Liver (tissue), 8 donors: ENCODE measurements at regions not wholly inside any gene's neighbourhood (a gene's known extent, or its start where the extent isn't known, plus 50 kb on each side); places are given as distances from the start of the nearest gene placed in this dataset.

ENCODE experiments used
- DNase-seq: peaks from one replicate; pipeline ENCODE4 v3.0.0-alpha.2; 2017; ENCODE audit warnings: low spot score
- H3K27ac ChIP-seq, 2 donors: one replicate each; pipeline ENCODE4 v1.7.0; 2013; ENCODE audit warnings: inconsistent platforms in 2 of 2, low read length in 2 of 2, control low read depth in 1 of 2, low read depth in 1 of 2, mild to moderate bottlenecking in 1 of 2
- H3K27me3 ChIP-seq, 4 donors: one replicate each; pipeline versions ENCODE4 v1.6.1 to v1.7.0; 2013; ENCODE audit warnings: low read length in 3 of 4, inconsistent platforms in 1 of 4, mild to moderate bottlenecking in 1 of 4, moderate library complexity in 1 of 4; ENCODE audit not compliant: control insufficient read depth in 4 of 4, insufficient read depth in 4 of 4
- H3K36me3 ChIP-seq, 4 donors: one replicate each; pipeline versions ENCODE4 v1.6.1 to v1.7.0; 2013; ENCODE audit warnings: low read length in 3 of 4, mild to moderate bottlenecking in 3 of 4, low read depth in 1 of 4, moderate library complexity in 1 of 4; ENCODE audit not compliant: control insufficient read depth in 4 of 4, insufficient read depth in 3 of 4
- H3K4me1 ChIP-seq, 4 donors: one replicate each; pipeline versions ENCODE4 v1.6.1 to v1.7.0; 2013; ENCODE audit warnings: low read length in 3 of 4, mild to moderate bottlenecking in 3 of 4, moderate library complexity in 1 of 4; ENCODE audit not compliant: control insufficient read depth in 4 of 4, insufficient read depth in 4 of 4
- H3K4me3 ChIP-seq, 3 donors: one replicate each; pipeline versions ENCODE4 v1.6.1 to v1.7.0; 2013; ENCODE audit warnings: low read length in 3 of 3, control low read depth in 1 of 3, low read depth in 1 of 3, mild to moderate bottlenecking in 1 of 3
- H3K9ac ChIP-seq, 2 donors: one replicate each; pipeline ENCODE4 v1.7.0; 2013; ENCODE audit warnings: low read length in 2 of 2, mild to moderate bottlenecking in 2 of 2, moderate library complexity in 2 of 2, control low read depth in 1 of 2, low read depth in 1 of 2
- H3K9me3 ChIP-seq, 4 donors: one replicate each; pipeline versions ENCODE4 v1.6.1 to v1.7.0; 2013; ENCODE audit warnings: low read length in 3 of 4; ENCODE audit not compliant: control insufficient read depth in 4 of 4
- EGR1 ChIP-seq, 2 donors: IDR thresholded peaks; 2 replicates each; pipeline ENCODE4 v1.6.1; 2016 to 2018; ENCODE audit warnings: antibody characterized with exemption in 2 of 2, low read depth in 2 of 2
- FOXA1 ChIP-seq: IDR thresholded peaks from 2 replicates; pipeline ENCODE4 v1.6.1; 2016; ENCODE audit warnings: antibody characterized with exemption
- FOXA2 ChIP-seq: IDR thresholded peaks from 2 replicates; pipeline ENCODE4 v1.6.1; 2016; ENCODE audit warnings: antibody characterized with exemption
- GABPA ChIP-seq, 2 donors: IDR thresholded peaks in 1 of 2; conservative IDR thresholded peaks in 1 of 2; 2 replicates each; pipeline ENCODE4 v1.6.1; 2016; ENCODE audit warnings: antibody characterized with exemption in 2 of 2, mild to moderate bottlenecking in 1 of 2, moderate library complexity in 1 of 2
- HNF4A ChIP-seq, 2 donors: conservative IDR thresholded peaks; 2 replicates each; pipeline ENCODE4 v1.6.1; 2016; ENCODE audit warnings: antibody characterized with exemption in 2 of 2, mild to moderate bottlenecking in 2 of 2
- HNF4G ChIP-seq: IDR thresholded peaks from 2 replicates; pipeline ENCODE4 v1.6.1; 2016; ENCODE audit warnings: antibody characterized with exemption
- JUND ChIP-seq, 2 donors: IDR thresholded peaks; 2 replicates each; pipeline ENCODE4 v1.6.1; 2016; ENCODE audit warnings: antibody characterized with exemption in 2 of 2
- NR2F2 ChIP-seq: IDR thresholded peaks from 2 replicates; pipeline ENCODE4 v1.6.1; 2016; ENCODE audit warnings: antibody characterized with exemption
- RAD21 ChIP-seq, 2 donors: IDR thresholded peaks; 2 replicates each; pipeline ENCODE4 v1.6.1; 2016; ENCODE audit warnings: antibody characterized with exemption in 2 of 2, mild to moderate bottlenecking in 2 of 2
- RXRA ChIP-seq, 2 donors: IDR thresholded peaks; 2 replicates each; pipeline ENCODE4 v1.6.1; 2017 to 2018; ENCODE audit warnings: antibody characterized with exemption in 2 of 2, mild to moderate bottlenecking in 1 of 2
- SP1 ChIP-seq: IDR thresholded peaks from 2 replicates; pipeline ENCODE4 v1.6.1; 2018; ENCODE audit warnings: antibody characterized with exemption, mild to moderate bottlenecking
- TAF1 ChIP-seq: conservative IDR thresholded peaks from 2 replicates; pipeline ENCODE4 v1.6.1; 2016; ENCODE audit warnings: antibody characterized with exemption, mild to moderate bottlenecking
- YY1 ChIP-seq: IDR thresholded peaks from 2 replicates; pipeline ENCODE4 v1.6.1; 2016; ENCODE audit warnings: antibody characterized with exemption, mild to moderate bottlenecking
- WGBS: extraction: QIAGEN DNeasy Blood & Tissue Kit; methylation state at CpG from one replicate; pipeline ENCODE4 v1.1.7; 2013; 5-methylcytosine and 5-hydroxymethylcytosine counted together
- TF ChIP-seq, protein P1 (sequence below): IDR thresholded peaks from 2 replicates; pipeline ENCODE4 v1.6.1; 2016; ENCODE audit warnings: antibody characterized with exemption
- TF ChIP-seq, protein P2 (sequence below): IDR thresholded peaks from 2 replicates; pipeline ENCODE4 v1.6.1; 2016; ENCODE audit warnings: antibody characterized with exemption, mild to moderate bottlenecking
- TF ChIP-seq, protein P3 (sequence below): IDR thresholded peaks from 2 replicates; pipeline ENCODE4 v1.6.1; 2016; ENCODE audit warnings: antibody characterized with exemption
- TF ChIP-seq, protein P4 (sequence below): IDR thresholded peaks from 2 replicates; pipeline ENCODE4 v1.6.1; 2016; ENCODE audit warnings: antibody characterized with exemption
- TF ChIP-seq, protein P5 (sequence below): fragments of 150-350 bp; IDR thresholded peaks from 2 replicates; pipeline ENCODE4 v1.5.1; 2017; ENCODE audit warnings: improper control_type of control experiment, low read depth, low read length; ENCODE audit not compliant: missing input control
- donor health status: healthy.
- donor health status: healthy.
- donor health status: healthy.
- donor health status: healthy.
- donor health status: healthy.

DNA sequence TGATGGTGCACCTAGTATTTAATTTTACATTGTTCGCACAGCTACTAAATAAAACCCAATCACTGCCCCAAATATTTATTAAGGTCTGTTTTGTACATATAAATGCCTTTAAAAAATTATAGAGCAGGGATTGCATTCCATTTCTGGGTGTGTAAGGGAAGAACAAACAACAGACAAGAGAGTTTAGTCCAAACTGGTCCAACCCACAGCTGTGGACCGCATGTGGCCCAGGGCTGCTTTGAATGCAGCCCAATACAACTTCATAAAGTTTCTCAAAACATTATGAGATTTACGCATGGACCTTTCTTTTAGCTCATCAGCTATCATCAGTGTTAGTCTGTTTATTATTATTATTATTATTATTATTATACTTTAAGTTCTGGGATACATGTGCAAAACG is 114.8 kb upstream of the LRATD1 start:
- no peaks in the 10 kb centered on the region for H3K9me3 ChIP-seq
- no peak for DNase-seq
- no peak overlapping the region for H3K9ac ChIP-seq
- H3K27ac ChIP-seq = no peak overlapping the region
- H3K4me3 ChIP-seq = no peak overlapping the region
- no peaks in the 10 kb centered on the region for H3K36me3 ChIP-seq
- H3K27me3 ChIP-seq = no peaks in the 10 kb centered on the region
- TF ChIP-seq NR2F2 (no peak), RXRA (IDR thresholded peaks at IDR 0.05) (no peak), SP1 (no peak), FOXA1 (no peak), JUND (IDR thresholded peaks at IDR 0.05) (no peak), HNF4G (no peak), TAF1 (no peak), EGR1 (IDR thresholded peaks at IDR 0.05; ENCODE audit: low read depth in 2 of 2) (no peak), FOXA2 (no peak), GABPA (IDR thresholded peaks at IDR 0.05 in 1 of 2, conservative IDR thresholded peaks at IDR 0.05 in 1 of 2) (no peak), HNF4A (conservative IDR thresholded peaks at IDR 0.05) (no peak)
- TF ChIP-seq, protein P1, sequence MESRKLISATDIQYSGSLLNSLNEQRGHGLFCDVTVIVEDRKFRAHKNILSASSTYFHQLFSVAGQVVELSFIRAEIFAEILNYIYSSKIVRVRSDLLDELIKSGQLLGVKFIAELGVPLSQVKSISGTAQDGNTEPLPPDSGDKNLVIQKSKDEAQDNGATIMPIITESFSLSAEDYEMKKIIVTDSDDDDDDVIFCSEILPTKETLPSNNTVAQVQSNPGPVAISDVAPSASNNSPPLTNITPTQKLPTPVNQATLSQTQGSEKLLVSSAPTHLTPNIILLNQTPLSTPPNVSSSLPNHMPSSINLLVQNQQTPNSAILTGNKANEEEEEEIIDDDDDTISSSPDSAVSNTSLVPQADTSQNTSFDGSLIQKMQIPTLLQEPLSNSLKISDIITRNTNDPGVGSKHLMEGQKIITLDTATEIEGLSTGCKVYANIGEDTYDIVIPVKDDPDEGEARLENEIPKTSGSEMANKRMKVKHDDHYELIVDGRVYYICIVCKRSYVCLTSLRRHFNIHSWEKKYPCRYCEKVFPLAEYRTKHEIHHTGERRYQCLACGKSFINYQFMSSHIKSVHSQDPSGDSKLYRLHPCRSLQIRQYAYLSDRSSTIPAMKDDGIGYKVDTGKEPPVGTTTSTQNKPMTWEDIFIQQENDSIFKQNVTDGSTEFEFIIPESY = no peak
- TF ChIP-seq, protein P2, sequence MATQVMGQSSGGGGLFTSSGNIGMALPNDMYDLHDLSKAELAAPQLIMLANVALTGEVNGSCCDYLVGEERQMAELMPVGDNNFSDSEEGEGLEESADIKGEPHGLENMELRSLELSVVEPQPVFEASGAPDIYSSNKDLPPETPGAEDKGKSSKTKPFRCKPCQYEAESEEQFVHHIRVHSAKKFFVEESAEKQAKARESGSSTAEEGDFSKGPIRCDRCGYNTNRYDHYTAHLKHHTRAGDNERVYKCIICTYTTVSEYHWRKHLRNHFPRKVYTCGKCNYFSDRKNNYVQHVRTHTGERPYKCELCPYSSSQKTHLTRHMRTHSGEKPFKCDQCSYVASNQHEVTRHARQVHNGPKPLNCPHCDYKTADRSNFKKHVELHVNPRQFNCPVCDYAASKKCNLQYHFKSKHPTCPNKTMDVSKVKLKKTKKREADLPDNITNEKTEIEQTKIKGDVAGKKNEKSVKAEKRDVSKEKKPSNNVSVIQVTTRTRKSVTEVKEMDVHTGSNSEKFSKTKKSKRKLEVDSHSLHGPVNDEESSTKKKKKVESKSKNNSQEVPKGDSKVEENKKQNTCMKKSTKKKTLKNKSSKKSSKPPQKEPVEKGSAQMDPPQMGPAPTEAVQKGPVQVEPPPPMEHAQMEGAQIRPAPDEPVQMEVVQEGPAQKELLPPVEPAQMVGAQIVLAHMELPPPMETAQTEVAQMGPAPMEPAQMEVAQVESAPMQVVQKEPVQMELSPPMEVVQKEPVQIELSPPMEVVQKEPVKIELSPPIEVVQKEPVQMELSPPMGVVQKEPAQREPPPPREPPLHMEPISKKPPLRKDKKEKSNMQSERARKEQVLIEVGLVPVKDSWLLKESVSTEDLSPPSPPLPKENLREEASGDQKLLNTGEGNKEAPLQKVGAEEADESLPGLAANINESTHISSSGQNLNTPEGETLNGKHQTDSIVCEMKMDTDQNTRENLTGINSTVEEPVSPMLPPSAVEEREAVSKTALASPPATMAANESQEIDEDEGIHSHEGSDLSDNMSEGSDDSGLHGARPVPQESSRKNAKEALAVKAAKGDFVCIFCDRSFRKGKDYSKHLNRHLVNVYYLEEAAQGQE = no peak
- TF ChIP-seq, protein P3, sequence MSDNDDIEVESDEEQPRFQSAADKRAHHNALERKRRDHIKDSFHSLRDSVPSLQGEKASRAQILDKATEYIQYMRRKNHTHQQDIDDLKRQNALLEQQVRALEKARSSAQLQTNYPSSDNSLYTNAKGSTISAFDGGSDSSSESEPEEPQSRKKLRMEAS = no peak
- TF ChIP-seq, protein P4, sequence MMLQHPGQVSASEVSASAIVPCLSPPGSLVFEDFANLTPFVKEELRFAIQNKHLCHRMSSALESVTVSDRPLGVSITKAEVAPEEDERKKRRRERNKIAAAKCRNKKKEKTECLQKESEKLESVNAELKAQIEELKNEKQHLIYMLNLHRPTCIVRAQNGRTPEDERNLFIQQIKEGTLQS = no peak
- WGBS = 76% methylated on average over 4 of the region's 4 CpGs
- H3K4me1 ChIP-seq = no peaks in the 10 kb centered on the region

DNA sequence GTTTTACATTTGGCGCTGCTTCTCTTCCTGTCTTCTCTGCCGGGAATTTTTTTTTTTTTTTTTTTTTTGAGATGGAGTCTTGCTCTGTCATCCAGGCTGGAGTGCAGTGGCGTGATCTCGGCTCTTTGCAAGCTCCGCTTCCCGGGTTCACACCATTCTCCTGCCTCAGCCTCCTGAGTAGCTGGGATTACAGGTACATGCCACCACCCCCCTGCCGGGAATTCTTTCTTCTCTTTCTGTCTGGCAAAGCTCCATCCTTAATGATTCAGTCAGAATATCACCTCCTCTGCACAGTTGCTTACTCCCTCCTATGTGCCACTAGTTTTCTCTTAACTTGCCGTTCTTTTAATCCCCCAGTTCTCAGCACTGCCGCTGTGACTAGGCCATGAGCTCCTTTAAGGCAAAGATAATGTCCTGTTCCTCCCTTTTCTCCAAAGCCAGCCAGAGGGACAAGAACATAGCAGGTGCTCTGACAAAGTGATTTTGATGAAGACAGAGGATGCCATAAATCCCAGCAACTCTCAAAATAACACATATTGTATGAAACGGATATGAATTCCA is 112.1 kb upstream of the LRATD1 start:
- no peaks in the 10 kb centered on the region for H3K36me3 ChIP-seq
- no peak for DNase-seq
- no peaks in the 10 kb centered on the region for H3K9me3 ChIP-seq
- no peaks in the 10 kb centered on the region for H3K4me1 ChIP-seq
- WGBS = 86% methylated on average over 10 of the region's 10 CpGs
- H3K9ac ChIP-seq = no peak overlapping the region
- no peaks in the 10 kb centered on the region for H3K27me3 ChIP-seq
- no peak overlapping the region for H3K27ac ChIP-seq
- TF ChIP-seq YY1 (no peak), HNF4G (no peak), NR2F2 (no peak), RAD21 (IDR thresholded peaks at IDR 0.05) (no peak)
- TF ChIP-seq, protein P4 = no peak
- TF ChIP-seq, protein P5, sequence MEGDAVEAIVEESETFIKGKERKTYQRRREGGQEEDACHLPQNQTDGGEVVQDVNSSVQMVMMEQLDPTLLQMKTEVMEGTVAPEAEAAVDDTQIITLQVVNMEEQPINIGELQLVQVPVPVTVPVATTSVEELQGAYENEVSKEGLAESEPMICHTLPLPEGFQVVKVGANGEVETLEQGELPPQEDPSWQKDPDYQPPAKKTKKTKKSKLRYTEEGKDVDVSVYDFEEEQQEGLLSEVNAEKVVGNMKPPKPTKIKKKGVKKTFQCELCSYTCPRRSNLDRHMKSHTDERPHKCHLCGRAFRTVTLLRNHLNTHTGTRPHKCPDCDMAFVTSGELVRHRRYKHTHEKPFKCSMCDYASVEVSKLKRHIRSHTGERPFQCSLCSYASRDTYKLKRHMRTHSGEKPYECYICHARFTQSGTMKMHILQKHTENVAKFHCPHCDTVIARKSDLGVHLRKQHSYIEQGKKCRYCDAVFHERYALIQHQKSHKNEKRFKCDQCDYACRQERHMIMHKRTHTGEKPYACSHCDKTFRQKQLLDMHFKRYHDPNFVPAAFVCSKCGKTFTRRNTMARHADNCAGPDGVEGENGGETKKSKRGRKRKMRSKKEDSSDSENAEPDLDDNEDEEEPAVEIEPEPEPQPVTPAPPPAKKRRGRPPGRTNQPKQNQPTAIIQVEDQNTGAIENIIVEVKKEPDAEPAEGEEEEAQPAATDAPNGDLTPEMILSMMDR = no peak
- TF ChIP-seq, protein P3 = no peak
- TF ChIP-seq, protein P2 = no peak
- TF ChIP-seq, protein P1 = no peak
- H3K4me3 ChIP-seq = no peak overlapping the region
